ENCODE measurements at regions not wholly inside any gene's neighbourhood (a gene's known extent, or its start where the extent isn't known, plus 50 kb on each side); places are given as distances from the start of the nearest gene placed in this dataset.

- ChIA-PET CTCF (no interaction called here), POLR2A (no interaction called here)
- no peak overlapping the region for H3K4me3 ChIP-seq (ENCODE audit: low read depth, low read length)
- no peak for DNase-seq (ENCODE audit: low read depth, low spot score)
- TF ChIP-seq CTCF (IDR thresholded peaks at IDR 0.05; ENCODE audit: insufficient read depth, low read length, missing control alignments) = no peak
These were observed 483.3 kb upstream of the GOLIM4 start for GRCh38 chr3:168579010-168579409.

GRCh38 chr3:168575750-168576149 is 480.0 kb upstream of the GOLIM4 start:
- CTCF ChIA-PET = no interaction called here
- H3K4me3 ChIP-seq (ENCODE audit: low read depth, low read length) = no peak overlapping the region
- no peak for TF ChIP-seq CTCF (IDR thresholded peaks at IDR 0.05; ENCODE audit: insufficient read depth, low read length, missing control alignments)
- DNase-seq (ENCODE audit: low read depth, low spot score) = no peak
- POLR2A ChIA-PET = no interaction called here

GRCh38 chr3:168574455-168575158 is 478.9 kb upstream of the GOLIM4 start:
- no peak for DNase-seq (ENCODE audit: low read depth, low spot score)
- ChIA-PET CTCF (no interaction called here), POLR2A (no interaction called here)
- no peak overlapping the region for H3K4me3 ChIP-seq (ENCODE audit: low read depth, low read length)
- TF ChIP-seq CTCF (IDR thresholded peaks at IDR 0.05; ENCODE audit: insufficient read depth, low read length, missing control alignments) = no peak

- CTCF ChIA-PET = no interaction called here
- DNase-seq (ENCODE audit: low read depth, low spot score) = no peak
- no peak for TF ChIP-seq CTCF (IDR thresholded peaks at IDR 0.05; ENCODE audit: insufficient read depth, low read length, missing control alignments)
- H3K4me3 ChIP-seq (ENCODE audit: low read depth, low read length) = no peak overlapping the region
- POLR2A ChIA-PET = no interaction called here
These were observed 474.9 kb upstream of the GOLIM4 start for GRCh38 chr3:168570404-168571155.

- TF ChIP-seq CTCF (IDR thresholded peaks at IDR 0.05; ENCODE audit: insufficient read depth, low read length, missing control alignments) = no peak
- no peak overlapping the region for H3K4me3 ChIP-seq (ENCODE audit: low read depth, low read length)
- ChIA-PET POLR2A (no interaction called here), CTCF (no interaction called here)
- no peak for DNase-seq (ENCODE audit: low read depth, low spot score)
These were observed 463.1 kb upstream of the GOLIM4 start for GRCh38 chr3:168558728-168559411.

- ChIA-PET CTCF (no interaction called here), POLR2A (no interaction called here)
- no peak for DNase-seq (ENCODE audit: low read depth, low spot score)
- no peak for TF ChIP-seq CTCF (IDR thresholded peaks at IDR 0.05; ENCODE audit: insufficient read depth, low read length, missing control alignments)
- no peak overlapping the region for H3K4me3 ChIP-seq (ENCODE audit: low read depth, low read length)
These were observed 456.5 kb upstream of the GOLIM4 start for GRCh38 chr3:168552251-168552650.

Measured in AG04449 (cell line).